CD4-positive, alpha-beta T cell treated with Interleukin-12 subunit alpha and Interleukin-12 subunit beta, for 1 hour (primary cell): ENCODE measurements at regions not wholly inside any gene's neighbourhood (a gene's known extent, or its start where the extent isn't known, plus 50 kb on each side); places are given as distances from the start of the nearest gene placed in this dataset.
"Not testable (repeated sequence)": the region's sequence is repeated elsewhere in the genome, so short reads cannot be mapped to it uniquely, and the experiment has no call there.

Experiments used
- DNase-seq: peaks from one replicate; pipeline ENCODE4 v3.0.0-alpha.2; 2020

DNA sequence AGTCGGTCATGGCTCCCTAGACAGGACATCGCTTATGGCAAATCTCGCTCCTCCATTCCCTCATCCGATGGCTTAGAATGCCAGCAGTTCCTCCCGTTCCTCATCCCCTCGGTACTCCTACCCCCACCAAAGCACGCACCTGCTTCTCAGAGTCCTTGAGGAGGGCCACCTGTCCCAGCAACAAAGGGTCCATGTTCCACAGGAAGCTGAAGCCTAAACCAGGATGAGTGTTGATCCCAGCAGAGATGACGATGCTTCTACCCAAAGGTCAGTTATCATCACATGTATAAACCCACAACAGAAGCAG lies 111.2 kb downstream of the THBS2 start:
- no peak for DNase-seq

DNA sequence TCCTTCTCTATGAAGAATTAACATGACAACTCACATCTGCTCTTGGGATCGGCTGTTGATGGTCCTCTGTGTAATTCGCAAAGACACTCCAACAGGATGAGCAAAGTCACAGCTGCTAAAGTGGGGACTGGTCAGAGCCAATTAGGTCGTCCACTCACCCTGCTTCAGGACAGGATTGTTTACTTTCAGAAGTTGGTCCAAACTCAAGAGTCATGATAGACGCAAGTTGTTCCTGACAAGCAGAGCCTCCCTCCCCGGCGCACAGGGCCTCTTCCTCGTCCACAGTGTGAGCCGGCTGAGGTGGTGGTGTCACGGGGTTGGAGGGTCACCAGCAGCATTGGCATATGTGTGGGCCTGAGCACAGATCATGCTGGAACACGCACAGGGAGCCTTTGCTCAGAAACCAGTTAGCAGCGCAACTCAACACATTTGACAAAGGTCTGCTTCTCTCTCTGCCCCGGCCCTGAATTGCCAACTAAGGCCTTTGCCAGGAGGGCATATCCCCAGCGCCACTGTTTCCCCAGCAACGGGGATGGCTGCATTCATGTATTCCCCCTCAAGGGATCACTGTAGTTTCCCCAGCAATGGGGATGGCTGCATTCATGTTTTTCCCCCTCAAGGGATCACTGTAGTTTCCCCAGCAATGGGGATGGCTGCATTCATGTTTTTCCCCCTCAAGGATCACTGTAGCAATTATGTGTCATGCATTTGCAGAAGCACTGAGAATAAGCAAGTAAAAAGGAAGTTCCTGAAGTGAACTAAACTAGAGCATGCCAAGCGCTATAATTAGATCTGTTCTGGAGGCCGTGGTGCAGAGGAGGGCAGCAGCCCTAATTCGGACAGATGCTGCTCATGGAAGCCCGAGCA lies 111.7 kb downstream of the THBS2 start:
- DNase-seq, result no peak

DNA sequence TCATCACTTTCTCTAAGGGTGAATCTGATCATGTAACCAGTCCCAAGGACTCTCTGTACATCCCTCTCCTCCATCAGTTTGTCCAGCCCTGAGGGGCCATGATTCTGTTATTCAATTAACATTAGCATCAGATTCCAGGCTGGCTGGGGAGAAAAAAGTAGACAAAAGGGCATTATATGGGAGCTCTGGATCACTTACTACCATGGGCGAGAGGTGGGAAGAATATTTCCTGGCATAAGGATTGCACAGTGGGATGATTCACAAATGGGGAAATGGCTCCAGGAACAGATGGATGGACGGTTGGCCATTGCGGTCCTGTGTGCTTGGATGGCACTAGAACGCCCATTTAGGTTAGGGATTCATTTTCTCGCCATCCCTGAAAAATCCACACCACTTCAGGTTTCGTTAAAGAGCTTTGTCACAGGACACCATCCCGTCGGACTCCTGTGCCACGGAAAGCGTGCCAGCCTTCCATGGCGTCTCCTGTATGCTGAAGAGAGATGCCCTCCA lies 112.6 kb downstream of the THBS2 start:
- DNase-seq, result no peak

GRCh38 chr6:169139179-169139971 lies 114.3 kb downstream of the THBS2 start:
- no peak for DNase-seq

- no peak for DNase-seq
Observed at GRCh38 chr6:169132352-169132940, 121.2 kb downstream of the THBS2 start.

GRCh38 chr6:169131390-169131789 lies 122.3 kb downstream of the THBS2 start:
- no peak for DNase-seq

- DNase-seq, result no peak
Observed at GRCh38 chr6:169130113-169130512, 123.5 kb downstream of the THBS2 start.

GRCh38 chr6:169121013-169121412 lies 132.6 kb downstream of the THBS2 start:
- DNase-seq, result no peak

- no peak for DNase-seq
Observed at GRCh38 chr6:169119669-169120068, 134.0 kb downstream of the THBS2 start.

GRCh38 chr6:169118346-169118830 lies 135.3 kb downstream of the THBS2 start:
- no peak for DNase-seq

DNA sequence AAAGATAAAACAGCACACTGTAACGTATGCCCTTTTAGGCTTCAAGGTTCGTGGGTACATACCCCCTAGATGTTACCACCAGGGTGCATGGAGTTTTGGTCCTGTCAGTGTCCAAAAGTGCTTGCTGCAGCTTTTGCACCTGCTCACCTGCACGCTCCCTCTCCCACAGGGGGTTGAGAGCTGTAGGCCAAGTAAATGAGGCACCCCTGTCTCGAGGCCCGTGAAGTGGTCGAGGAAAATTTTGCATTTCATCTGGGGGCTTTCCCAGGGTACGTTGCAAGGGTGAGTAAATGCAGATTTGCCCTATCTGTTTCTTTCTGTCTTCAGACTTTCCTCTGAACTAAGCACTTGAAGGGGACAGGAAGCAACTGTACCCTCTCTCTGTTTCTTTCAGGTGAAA lies 136.0 kb downstream of the THBS2 start:
- no peak for DNase-seq

DNA sequence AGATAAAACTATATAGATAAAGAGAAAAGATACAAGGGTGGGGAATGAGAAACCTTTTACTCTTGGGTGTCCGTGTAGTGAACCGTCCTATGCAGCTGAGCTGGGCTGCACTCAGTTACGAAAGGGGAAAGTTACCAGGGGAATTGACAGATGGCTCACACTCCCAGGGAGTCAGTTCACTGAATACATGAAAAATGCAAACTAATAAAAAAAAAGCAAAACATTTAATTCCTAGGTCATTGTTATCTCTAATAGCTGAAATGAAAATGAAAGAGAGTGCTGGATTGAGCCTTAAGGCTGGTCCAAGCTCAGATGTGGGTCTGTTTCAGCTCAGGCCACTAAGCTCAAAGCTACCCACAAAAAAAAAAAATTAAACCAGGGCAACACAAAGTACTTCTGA lies 138.0 kb downstream of the THBS2 start:
- no peak for DNase-seq

DNA sequence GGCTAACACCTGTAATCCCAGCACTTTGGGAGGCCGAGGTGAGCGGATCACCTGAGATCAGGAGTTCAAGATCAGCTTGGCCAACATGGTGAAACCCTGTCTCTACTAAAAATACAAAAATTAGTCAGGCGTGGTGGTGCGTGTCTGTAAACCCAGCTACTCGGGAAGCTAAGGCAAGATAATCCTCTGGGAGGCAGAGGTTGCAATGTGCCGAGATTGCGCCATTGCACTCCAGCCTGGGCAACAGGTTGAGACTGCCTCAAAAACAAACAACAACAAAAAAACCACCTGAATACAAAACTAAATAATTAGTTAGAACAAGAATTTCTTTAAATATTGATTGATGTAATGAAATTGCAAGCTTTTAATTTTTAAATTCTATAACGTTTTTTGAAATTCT lies 139.0 kb downstream of the THBS2 start:
- not testable (repeated sequence) for DNase-seq

DNA sequence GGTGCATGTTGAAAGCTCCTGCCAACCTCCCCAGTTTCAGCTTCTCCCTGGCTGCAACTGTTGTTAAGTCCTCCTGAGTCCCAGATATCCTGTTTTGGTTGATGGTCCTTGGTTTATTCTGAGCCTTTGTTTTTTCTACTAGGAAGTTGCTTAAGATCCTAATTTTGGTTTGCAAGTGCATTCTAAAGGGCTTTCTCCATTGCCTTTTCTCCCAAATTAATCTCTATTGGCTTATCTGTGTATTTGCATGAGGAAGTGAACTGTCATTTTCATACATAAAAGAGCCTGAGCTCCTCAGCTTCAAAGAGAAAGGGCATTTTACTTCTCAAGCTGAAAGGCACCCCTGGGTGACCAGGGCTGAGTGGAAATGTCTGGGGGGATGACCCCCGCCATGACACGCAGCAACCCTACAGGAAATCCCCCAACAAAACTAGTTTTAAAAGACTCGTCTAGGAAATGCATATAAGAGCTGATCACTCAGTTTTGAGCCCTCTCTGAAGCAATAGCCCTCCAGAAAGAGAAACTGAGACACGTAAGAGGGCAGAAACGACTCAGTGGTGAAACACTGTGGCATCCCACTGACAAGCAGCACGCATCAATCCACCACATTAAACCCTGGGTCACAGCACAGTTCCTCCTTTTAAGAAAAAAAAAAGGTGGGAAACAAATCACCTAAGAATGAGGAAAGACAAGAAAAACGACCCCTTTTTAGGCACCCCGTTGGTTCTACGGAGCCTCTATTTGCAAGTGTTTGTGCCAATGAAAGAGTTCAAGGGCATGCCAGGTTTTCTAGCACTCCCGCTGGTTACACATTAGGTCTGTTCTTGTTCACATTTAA lies 140.9 kb downstream of the THBS2 start:
- DNase-seq, result no peak

DNA sequence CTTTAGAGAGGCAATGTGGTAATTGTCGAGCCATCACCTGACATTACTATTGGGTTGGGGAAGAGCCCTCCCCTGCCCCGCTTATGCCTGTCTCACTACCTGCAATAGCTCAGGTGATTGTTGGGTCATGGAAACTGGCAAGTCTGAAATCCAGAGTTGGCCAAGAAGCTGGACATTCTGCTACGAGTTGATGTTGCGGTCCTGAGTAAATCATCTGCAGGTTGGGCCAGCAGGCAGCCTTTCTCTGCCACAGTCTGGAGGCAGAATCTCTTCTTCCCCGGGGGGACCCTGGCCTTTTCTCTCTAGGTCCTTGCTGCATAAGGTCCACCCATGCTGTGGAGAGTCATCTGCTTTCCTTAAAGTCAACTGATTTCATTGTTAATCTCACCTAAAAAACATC lies 142.4 kb downstream of the THBS2 start:
- no peak for DNase-seq

DNA sequence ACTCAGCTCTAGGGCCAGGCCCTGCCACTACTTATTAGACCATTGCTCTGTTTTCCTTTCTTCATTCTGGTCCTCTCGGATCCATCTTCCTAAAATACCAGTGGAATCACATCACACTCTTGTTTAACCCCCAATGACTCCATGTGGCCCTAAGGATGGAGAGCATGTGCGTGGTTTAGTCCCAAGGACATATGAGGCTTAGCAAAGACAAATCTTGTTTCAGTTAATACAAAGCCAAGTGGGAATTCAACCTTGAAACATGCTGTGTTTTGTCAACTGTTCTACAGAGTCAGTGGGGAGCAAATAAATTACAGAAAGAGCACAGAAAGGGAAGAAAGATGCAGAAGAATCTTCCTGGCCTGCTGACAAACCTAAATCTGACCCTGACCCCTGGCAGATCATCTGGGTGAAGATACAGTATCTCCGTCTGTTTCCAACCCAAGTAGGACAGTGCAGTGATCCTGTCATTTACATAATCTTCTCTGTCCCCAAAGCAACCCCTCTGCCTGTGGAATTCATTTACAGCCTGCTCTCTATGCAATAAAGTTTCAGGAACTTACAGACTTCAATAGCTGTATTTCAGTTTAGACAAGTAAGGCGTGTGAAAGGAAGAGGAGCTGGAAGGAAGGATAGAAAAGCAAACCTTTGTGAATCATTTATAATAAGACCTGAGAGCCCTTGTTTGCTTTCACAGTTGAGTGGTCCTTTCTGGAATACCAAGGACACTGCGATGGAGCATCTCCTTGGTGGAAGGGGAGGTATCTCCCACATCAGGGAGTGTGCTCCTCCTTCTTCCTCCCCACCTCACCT lies 144.0 kb downstream of the THBS2 start:
- DNase-seq, result no peak

DNA sequence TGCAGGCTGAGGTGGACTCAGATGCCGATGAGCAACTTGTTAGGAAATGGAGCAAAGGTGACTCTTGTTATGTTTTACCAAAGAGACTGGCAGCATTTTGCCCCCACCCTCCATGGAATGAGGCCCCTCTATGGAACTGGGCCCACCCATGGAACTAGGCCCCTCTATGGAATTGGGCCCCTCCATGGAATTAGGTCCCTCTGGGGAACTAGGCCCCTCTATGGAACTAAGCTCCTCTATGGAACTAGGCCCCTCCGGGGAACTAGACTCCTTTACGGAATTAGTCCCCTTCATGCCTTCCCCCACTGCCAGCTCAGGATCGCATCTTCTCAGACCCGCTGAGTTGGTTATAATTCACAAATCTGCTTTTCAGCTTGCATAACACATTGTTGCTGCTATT lies 144.9 kb downstream of the THBS2 start:
- DNase-seq, result no peak

DNA sequence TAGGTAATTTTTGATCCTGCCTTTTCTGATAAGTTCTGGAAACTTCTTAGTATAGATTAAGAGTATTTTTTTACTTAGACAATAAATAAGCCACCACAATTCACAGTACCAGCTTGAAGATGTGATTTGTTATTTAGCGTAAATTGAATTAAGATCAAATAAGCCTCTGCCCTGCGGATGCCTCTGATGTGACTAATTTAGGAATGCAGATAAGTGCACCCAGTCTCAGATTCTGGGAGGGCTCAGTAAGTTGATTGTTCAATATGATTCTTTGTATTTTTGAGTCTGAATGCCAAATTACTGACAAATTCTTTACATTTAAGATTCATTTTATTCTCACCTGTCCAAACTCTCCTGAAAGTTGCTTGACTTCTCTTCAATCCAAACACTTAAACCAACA lies 147.5 kb downstream of the THBS2 start:
- no peak for DNase-seq

- DNase-seq, result no peak
Observed at GRCh38 chr6:169101981-169102380, 151.7 kb downstream of the THBS2 start.

GRCh38 chr6:169101036-169101805 lies 152.4 kb downstream of the THBS2 start:
- DNase-seq, result no peak
